ENCODE measurements at regions not wholly inside any gene's neighbourhood (a gene's known extent, or its start where the extent isn't known, plus 50 kb on each side); places are given as distances from the start of the nearest gene placed in this dataset.

DNA sequence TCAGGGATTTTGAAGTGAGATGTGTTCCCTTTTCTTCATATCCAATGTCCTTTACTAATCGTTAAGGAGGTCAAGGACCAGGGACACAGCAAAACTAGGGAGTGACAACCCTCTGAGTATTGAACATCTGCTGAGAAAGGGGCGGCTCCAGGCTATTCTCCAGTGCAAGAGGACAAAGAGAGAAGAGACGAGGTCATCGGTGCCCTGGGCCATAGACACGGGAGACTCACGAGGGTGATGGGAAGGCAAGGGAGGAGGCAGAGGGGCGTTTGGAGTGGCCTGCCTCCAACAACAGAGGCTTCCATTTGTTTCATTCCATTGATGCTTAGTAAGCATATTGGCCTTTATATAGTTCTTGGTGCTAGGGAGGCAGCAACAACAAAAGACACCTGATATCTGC is 268.4 kb downstream of the CXCL12 start:
- DNase-seq (ENCODE audit: low read depth, low spot score) (no peak), ATAC-seq (no peak)
- no peak overlapping the region for H3K9ac ChIP-seq (ENCODE audit: low read length)
- H2AFZ ChIP-seq (ENCODE audit: low read depth, low read length, poor library complexity, severe bottlenecking), result no peak overlapping the region
- H3K27me3 ChIP-seq (ENCODE audit: insufficient read depth, low read length), result no peaks in the 10 kb centered on the region
- H3K9me3 ChIP-seq (ENCODE audit: control insufficient read depth in 1 of 2, insufficient read depth in 1 of 2, low read depth in 1 of 2, low read length in 2 of 2), result no peaks in the 10 kb centered on the region
- no peaks in the 10 kb centered on the region for H3K79me2 ChIP-seq (ENCODE audit: insufficient read depth, low read length)
- intact Hi-C loops (cut with micrococcal nuclease), result no loop called here
- H3K4me1 ChIP-seq (ENCODE audit: control insufficient read depth in 1 of 2, insufficient read depth in 2 of 2, low read length in 2 of 2), result no peaks in the 10 kb centered on the region
- H4K20me1 ChIP-seq (ENCODE audit: insufficient read depth), result no peaks in the 10 kb centered on the region
- BruUV-seq (replicated peaks), result no TSS peak
- RAD21 ChIA-PET (ENCODE audit: low non-redundant PET in 1 of 2, low total read pairs in 2 of 2, uncharacterized antibody in 2 of 2, unreplicated experiment in 2 of 2), result no interaction called here
- H3K4me2 ChIP-seq (ENCODE audit: low read length), result no peak overlapping the region
- H3K4me3 ChIP-seq (replicated peaks in 1 of 2; ENCODE audit: low read depth in 1 of 2, low read length in 2 of 2), result no peak overlapping the region
- CTCF ChIA-PET, result no interaction called here
- H3K36me3 ChIP-seq (ENCODE audit: control insufficient read depth in 1 of 2, insufficient read depth in 2 of 2, low read length in 2 of 2), result no peaks in the 10 kb centered on the region
- TF ChIP-seq JUND (IDR thresholded peaks at IDR 0.05) (no peak), FOSL1 (IDR thresholded peaks at IDR 0.05; ENCODE audit: low read depth) (no peak), EZH2 (IDR thresholded peaks at IDR 0.05) (no peak), CTCF (IDR thresholded peaks at IDR 0.05 in 2 of 3, conservative IDR thresholded peaks at IDR 0.05 in 1 of 3; ENCODE audit: borderline replicate concordance in 1 of 3, insufficient read depth in 1 of 3, low read depth in 2 of 3, low read length in 2 of 3) (no peak), REST (IDR thresholded peaks at IDR 0.05; ENCODE audit: low read depth) (no peak), ELF1 (IDR thresholded peaks at IDR 0.05; ENCODE audit: borderline replicate concordance, low read depth) (no peak), SIN3A (IDR thresholded peaks at IDR 0.05; ENCODE audit: low read depth) (no peak), YY1 (IDR thresholded peaks at IDR 0.05; ENCODE audit: extremely low read depth, insufficient replicate concordance, low read depth, low read length) (no peak), ZFX (IDR thresholded peaks at IDR 0.05) (no peak), POLR2AphosphoS5 (IDR thresholded peaks at IDR 0.05; ENCODE audit: low read depth, low read length) (no peak), EGR1 (IDR thresholded peaks at IDR 0.05; ENCODE audit: low read depth) (no peak), SRF (IDR thresholded peaks at IDR 0.05; ENCODE audit: low read depth) (no peak), SP1 (IDR thresholded peaks at IDR 0.05; ENCODE audit: low read depth) (no peak), CBX3 (IDR thresholded peaks at IDR 0.05; ENCODE audit: low read depth) (no peak), POLR2A (IDR thresholded peaks at IDR 0.05; ENCODE audit: borderline replicate concordance, extremely low read depth, insufficient read depth, insufficient read length) (no peak), TCF7L2 (IDR thresholded peaks at IDR 0.05; ENCODE audit: borderline replicate concordance, extremely low read depth, insufficient read depth, insufficient read length) (no peak), EZH2phosphoT487 (IDR thresholded peaks at IDR 0.05; ENCODE audit: borderline replicate concordance) (no peak)
- TF ChIP-seq, protein P1, sequence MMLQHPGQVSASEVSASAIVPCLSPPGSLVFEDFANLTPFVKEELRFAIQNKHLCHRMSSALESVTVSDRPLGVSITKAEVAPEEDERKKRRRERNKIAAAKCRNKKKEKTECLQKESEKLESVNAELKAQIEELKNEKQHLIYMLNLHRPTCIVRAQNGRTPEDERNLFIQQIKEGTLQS (IDR thresholded peaks at IDR 0.05), result no peak
- TF ChIP-seq, protein P2, sequence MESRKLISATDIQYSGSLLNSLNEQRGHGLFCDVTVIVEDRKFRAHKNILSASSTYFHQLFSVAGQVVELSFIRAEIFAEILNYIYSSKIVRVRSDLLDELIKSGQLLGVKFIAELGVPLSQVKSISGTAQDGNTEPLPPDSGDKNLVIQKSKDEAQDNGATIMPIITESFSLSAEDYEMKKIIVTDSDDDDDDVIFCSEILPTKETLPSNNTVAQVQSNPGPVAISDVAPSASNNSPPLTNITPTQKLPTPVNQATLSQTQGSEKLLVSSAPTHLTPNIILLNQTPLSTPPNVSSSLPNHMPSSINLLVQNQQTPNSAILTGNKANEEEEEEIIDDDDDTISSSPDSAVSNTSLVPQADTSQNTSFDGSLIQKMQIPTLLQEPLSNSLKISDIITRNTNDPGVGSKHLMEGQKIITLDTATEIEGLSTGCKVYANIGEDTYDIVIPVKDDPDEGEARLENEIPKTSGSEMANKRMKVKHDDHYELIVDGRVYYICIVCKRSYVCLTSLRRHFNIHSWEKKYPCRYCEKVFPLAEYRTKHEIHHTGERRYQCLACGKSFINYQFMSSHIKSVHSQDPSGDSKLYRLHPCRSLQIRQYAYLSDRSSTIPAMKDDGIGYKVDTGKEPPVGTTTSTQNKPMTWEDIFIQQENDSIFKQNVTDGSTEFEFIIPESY (IDR thresholded peaks at IDR 0.05; ENCODE audit: extremely low read depth, insufficient replicate concordance, low read length), result no peak
- TF ChIP-seq, protein P3, sequence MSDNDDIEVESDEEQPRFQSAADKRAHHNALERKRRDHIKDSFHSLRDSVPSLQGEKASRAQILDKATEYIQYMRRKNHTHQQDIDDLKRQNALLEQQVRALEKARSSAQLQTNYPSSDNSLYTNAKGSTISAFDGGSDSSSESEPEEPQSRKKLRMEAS (IDR thresholded peaks at IDR 0.05), result no peak
- H3K27ac ChIP-seq (ENCODE audit: low read depth, low read length), result no peak overlapping the region
- POLR2A ChIA-PET, result no interaction called here
- H3K9me2 ChIP-seq (ENCODE audit: insufficient read depth), result no peaks in the 10 kb centered on the region

All from HCT116 (cell line).